Right renal cortex interstitium (tissue), 3 donors: ENCODE measurements at regions not wholly inside any gene's neighbourhood (a gene's known extent, or its start where the extent isn't known, plus 50 kb on each side); places are given as distances from the start of the nearest gene placed in this dataset.
A peak's percentile ranks its signal among the peaks of the same experiment; 100 is the strongest.

Experiments
- DNase-seq, 3 donors: peaks; one replicate each; pipeline ENCODE4 v3.0.0-alpha.2; 2013; ENCODE audit warnings: low read depth in 3 of 3, low spot score in 2 of 3

DNA sequence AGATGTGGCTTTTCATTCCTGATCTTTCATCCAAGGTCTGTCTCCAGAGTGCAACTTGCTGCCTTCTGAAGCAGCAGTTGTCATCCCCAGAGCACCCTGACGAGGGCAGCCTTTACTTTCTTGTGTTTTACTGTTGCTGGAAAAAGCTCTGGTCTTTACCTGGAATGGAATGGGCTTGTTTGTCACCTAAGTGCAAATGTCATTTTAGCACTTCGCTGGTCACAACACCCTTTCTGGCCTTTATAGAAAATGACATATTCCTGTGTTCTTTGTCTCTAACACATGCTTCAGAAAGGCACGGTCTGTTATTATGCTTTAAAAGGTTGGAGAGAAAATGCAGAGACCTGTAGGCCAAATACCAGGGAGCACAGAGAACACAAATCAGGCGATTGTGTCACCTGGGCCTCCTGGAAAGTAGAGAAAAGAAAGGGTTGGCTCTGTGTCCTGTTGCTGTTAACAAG lies 332.7 kb upstream of the IGFBP7 start:
- peak in 2 of 3 donors; percentile 69 to 71 for DNase-seq

DNA sequence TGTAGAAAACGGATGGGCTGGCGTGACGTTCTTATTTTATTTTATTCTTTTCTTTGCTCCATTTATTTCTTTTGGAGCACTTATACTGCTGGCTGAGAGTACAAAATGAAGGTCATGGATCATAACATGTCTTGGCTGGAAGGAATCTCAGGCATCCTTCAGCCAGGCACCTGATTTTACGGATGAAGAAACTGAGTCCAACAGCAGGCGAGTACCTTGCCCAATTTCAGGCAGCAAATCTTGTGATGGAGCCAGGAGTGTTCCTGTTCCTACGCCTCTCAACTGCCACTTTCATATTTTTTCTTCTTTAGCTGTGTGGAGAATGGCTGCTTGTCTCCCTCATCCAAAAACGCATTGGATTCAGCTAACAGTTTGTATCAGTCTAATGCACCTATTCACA lies 332.1 kb upstream of the IGFBP7 start:
- DNase-seq: no peak

- DNase-seq: no peak
These were observed 327.5 kb upstream of the IGFBP7 start for GRCh38 chr4:57437649-57438048.

GRCh38 chr4:57435300-57435699 lies 325.1 kb upstream of the IGFBP7 start:
- no peak for DNase-seq

GRCh38 chr4:57430726-57431125 lies 320.5 kb upstream of the IGFBP7 start:
- DNase-seq: no peak

DNA sequence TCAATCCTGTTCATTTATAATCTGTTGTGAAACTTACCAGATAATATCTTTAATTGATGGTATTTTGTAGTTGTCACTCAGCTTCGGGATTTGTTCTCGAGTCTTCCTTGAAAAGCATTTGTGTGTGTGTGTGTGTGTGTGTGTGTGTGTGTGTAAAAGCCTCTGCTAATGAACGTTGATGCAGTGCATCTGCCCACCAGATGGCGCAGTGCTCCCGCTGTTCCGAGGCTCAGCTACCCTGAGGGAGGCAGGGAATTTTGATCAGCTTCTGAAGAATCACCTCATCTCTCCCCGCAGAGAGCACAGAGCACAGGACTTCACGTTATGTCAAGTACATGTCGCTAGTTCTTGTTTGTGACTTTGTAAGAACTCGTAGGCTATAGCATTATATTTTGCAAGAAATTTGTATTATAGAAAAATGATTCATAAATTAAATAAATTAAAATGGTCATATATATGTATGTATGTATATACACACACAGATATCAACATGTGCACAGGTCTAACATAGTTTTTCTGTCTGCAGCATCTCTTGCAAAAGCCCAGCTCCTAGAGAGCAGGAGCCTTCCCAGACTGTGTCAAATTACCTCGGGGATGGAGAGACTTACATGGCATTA lies 316.7 kb upstream of the IGFBP7 start:
- peak in 1 of 3 donors; percentile 53 for DNase-seq

GRCh38 chr4:57425610-57426009 lies 315.4 kb upstream of the IGFBP7 start:
- DNase-seq: no peak

DNA sequence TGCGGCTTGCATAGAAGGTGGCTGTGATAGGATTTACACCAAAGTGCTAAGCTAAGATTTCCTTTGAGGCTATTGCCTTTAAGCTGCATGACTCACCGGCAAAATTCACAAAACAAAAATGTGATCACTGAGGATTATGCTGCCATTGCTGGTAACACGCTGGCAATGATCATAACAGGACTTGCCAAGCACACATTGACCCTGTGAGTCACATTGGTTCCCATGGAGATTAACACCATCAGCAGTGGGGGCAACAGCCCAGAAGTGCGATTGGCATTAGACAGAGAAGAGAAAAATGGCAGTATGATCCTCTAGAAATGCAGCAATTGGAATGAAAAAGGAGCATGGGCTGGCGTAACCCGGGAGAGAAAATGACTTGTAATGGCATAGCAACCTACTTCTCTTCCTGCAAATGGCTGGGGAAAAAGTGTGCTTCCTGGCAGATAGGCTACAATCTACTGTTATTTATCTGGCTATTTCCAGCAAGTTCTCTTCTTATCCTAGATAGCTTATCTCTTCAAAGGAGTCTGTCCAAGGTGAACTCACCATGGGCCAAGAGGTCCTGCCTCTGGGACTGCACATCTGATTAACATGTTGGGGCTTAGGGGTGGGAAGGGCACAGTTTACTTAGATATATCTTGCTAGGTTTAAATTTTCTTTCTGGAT lies 314.2 kb upstream of the IGFBP7 start:
- no peak for DNase-seq

DNA sequence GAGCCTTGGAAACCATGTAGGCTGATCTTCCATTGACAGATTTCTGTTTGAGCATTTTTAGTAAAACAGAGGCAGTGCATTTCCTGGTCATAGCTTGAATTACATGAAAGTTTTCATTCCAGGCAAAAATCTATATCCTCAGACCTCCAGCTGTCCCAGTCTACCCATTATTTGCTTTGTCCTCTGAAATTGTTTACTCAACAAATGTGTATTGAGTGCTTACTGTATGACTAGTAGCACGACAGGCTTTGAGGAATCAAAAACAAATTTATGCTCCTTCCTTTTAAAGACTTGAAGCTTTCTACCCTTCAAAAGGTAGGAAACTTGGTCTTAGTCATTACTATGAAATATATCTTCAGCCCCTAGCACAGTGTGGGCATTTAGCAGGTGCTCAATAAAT lies 307.9 kb upstream of the IGFBP7 start:
- DNase-seq: no peak

GRCh38 chr4:57412259-57413054 lies 302.3 kb upstream of the IGFBP7 start:
- no peak for DNase-seq

DNA sequence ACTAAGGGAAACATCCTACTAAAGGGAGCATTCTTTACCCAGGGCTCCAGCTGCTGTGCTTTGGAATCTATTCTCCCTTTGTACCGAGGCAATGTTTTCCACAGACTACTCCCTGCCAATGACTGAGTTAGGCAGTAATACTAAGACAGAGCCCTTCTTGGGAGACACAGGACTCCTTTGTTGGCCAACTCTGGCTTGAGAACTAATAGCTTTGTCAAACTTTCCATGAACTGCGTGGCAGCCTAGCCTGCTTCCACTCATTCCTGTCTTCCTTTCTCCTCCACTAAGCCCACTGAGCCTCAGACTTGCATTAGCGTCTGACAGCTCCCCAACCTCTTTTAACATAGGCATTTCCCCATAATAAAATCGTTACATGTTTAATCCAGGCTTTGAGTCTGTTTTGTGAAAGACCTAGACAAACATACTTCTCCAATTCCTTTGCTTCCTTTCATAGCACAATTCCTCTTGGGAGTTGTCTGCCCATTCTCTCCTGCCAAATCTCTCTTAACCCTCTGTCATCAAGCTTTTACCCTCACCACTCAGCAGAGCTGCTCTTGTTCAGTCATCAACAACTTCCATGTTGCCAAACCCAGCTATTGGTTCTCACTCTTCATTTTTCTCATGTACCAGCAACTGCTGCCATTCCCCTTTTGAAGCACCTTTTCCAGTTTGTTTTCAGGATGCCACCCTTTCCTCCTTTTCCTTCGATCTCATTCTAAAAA lies 300.3 kb upstream of the IGFBP7 start:
- DNase-seq: no peak

GRCh38 chr4:57405359-57405758 lies 295.2 kb upstream of the IGFBP7 start:
- no peak for DNase-seq

- DNase-seq: no peak
These were observed 294.3 kb upstream of the IGFBP7 start for GRCh38 chr4:57404483-57404882.

DNA sequence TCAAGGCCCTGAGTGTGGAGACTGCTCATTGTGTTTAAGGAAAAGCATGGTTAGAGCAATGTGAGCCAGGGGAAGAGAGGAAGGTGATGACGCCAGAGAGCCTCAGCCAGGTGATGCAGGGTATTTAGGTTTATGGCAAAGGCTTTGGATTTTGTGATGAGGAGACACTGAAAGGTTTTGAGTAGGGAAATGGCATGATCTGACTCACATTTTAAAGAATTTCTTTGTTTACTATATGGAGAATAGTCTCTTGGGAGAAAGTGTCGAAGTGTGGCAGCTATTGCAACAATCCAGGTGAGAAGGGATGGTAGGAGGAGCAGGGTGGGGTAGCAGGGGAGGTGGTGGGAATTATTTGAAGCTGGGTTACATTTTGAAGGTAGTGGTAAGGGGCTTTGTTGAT lies 293.4 kb upstream of the IGFBP7 start:
- no peak for DNase-seq

DNA sequence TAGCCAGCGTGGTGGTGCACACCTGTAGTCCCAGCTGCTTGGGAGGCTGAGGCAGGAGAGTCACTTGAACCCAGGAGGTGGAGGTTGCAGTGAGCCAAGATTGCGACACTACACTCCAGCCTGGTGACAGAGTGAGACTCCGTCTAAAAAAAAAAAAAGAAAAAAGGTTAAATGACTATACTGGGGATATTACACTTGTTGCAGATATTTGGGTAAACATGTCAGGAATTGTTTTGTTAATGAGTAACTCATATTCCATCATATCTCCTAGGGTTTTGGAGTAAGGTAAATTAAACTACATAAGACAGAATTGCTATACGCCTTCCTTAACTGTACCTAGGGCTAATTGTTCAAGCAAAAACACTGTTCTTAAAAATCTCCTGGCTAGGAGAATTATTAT lies 291.4 kb upstream of the IGFBP7 start:
- no peak for DNase-seq

DNA sequence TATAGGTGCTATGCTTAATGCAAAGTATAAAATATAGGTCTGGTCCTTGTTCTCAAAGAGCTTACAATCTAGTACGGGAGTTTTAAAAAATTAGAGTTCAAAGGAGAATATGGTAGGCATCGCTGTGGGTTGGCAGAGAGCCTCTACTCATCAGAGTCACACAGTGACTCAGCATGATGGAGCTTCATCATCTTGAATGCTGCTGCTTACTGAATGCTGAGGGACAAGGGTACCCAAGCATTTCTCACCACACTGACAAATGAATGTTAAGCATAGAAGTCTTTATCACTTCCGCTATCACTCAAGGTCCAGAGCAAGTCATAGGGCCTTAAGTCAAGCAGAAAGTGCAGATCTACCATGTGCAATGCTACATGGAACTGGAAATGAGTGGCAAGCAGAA lies 268.6 kb upstream of the IGFBP7 start:
- no peak for DNase-seq

DNA sequence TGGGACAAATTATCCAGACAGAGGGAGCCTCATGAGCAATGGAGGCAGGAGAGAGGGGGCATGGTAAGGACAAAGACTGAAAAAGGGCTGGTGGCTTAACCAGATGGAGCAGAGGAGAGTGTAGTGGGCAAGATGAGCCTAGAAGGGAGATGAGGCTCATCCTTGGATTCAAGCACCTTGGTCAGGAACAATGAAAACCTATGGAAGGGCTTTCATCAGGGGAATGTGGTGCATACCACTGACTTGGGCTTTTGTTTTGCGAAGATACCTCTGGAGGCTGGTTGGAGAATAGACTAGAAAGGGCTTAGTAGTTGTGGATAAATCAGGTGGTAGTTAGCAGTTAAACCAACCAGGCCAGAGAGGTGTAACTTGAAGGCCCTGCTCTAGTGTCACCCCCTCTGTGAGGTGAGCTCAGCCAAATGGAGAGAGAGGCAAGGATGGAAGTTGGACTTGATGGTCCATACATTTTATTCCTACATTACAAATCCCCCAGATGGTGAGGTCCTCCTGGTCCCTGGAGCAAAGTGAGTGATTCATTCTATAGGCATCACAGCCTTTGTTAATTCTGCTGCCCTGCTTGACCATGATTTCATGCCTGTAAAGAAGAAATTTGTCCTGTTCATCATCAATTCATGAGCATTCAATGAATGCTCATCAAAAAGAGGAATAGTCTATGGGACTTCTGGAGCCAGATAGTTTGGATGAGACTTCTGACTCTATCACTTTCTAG lies 264.8 kb upstream of the IGFBP7 start:
- no peak for DNase-seq

- no peak for DNase-seq
These were observed 263.8 kb upstream of the IGFBP7 start for GRCh38 chr4:57373991-57374390.

DNA sequence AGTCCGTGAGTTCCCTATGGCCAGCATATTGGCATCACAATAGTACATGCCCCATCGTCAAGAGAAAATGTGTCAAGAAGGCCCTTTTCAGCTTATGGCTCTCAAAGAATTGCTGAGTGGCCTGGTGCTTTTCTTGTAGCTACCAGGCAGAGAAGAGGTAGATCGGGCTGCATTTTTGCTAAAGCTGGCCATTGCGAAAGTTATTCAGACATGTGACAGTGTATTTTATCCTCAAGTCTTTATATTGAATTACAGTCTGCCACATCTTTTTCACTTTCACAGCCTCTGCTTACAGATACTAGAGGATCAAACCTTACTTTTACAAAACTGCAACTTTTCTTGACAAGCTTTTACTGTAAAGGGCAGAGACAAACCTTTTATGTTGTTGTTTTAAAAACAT lies 261.5 kb upstream of the IGFBP7 start:
- DNase-seq: no peak

GRCh38 chr4:57370691-57371090 lies 260.5 kb upstream of the IGFBP7 start:
- DNase-seq: no peak

DNA sequence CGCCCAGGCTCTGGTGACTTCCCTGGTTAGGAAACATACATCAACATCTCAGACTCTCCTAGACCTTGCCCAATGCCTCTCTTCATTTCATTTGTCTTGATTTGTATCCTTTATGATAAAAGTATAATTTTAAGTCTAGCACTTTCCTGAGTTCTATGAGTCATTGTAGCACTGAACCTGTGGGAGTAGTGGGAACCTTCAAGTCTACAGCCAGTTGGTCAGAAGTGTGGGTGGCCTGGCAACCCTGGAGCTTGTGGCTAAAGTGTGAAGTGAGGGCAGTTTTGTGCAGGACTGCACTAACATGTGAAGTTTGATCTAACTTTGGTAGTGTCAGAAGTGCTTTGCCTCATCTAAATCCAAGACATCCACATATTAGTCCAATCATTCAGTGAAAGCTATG lies 259.3 kb upstream of the IGFBP7 start:
- no peak for DNase-seq
